Stimulated activated CD4-positive, alpha-beta T cell treated with anti-CD3 and anti-CD28 coated beads, TNF-alpha, amount 100 ng/mL, for 4 hours (primary cell): ENCODE measurements at regions not wholly inside any gene's neighbourhood (a gene's known extent, or its start where the extent isn't known, plus 50 kb on each side); places are given as distances from the start of the nearest gene placed in this dataset.

Source experiments
- DNase-seq, 3 experiments: peaks; one replicate each; pipeline ENCODE4 v3.0.0-alpha.2; 2020; ENCODE audit warnings: low read depth in 3 of 3

- no peak for DNase-seq
Observed at GRCh38 chr6:168884050-168884645, 369.5 kb downstream of the THBS2 start.

- DNase-seq = no peak
Observed at GRCh38 chr6:168883410-168884049, 370.1 kb downstream of the THBS2 start.

DNA sequence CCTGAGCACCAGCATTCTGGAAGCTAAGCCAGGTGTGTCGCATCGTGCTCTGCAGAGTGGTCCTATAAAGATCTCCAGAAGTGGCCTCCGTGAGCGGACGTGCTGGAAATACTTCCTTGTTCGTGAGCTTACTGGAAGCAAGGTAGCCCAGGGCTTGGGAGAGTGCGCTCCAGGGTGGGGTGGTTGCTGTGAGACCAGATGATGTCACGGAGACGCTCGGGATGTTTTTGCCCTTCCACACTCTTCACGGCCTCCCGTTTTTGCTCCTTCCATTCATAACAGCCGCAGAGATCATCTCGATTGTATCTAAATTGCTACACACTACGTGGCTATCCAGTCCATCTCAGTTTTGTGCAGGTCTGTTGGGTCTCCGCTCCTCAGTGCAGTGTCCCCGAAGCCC is 373.4 kb downstream of the THBS2 start:
- no peak for DNase-seq

DNA sequence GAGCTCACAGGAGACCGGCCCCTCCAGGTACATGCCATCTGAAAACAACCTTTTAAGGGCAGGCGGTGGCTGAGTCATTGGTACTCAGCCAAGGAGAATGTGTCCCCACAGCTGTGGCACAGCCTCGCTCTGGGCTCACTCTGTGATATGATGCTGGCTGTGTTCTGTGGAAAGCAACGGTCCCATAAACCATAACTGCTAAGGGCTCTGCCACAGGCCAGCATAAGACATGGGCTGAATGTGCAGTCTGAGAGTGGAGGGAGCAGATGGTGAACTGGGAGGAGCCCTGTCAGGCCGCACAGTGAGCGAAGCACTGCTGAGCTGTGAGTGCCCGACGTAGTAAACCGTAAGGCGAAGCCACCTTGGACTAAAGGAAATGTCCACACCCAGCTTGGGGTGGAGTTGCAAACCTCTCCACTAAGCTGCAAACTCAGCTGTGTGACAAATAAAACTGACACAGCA is 375.8 kb downstream of the THBS2 start:
- no peak for DNase-seq

DNA sequence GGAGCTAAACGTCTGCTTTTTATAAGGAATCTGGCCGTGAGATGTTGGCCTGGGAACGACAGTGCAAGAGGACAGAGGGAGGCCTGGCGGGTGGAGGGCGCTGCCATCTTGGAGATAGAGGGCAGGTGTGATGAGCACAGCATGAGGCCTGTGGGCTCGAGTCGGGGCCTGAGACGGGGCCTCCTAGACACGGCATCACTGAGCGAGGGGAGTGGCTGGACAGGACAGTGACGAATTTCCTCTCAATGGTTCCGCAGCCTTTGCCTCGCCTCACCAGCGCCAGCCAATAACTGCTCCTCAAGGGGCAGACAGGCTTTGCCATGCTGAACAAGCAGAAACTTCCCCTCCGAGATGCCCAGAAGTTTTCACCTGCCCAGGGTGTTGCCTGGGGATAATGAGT is 376.7 kb downstream of the THBS2 start:
- no peak for DNase-seq

GRCh38 chr6:168875811-168876576 is 377.7 kb downstream of the THBS2 start:
- no peak for DNase-seq

GRCh38 chr6:168874637-168875036 is 379.0 kb downstream of the THBS2 start:
- no peak for DNase-seq

- no peak for DNase-seq
Observed at GRCh38 chr6:168873278-168874190, 380.1 kb downstream of the THBS2 start.

- DNase-seq = no peak
Observed at GRCh38 chr6:168871642-168872315, 381.9 kb downstream of the THBS2 start.

DNA sequence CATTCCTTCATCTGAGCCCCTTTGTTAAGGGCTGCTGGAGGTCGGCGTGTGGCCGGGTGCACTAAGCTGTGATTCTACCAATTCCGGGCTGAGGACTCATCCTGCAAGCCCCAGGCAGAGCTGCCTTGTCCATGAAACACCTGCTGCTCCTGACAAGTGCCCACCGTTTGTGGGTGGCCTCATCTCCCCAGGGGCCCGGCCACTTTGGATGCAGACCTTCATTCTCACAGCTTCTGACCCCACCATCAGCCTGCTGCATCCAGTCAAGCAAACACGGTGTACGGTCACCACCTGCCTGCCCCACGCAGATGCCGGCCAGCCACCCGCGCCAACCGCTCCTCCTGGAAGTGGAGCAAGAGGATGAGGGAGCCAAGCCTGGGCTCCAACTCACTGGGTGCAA is 382.7 kb downstream of the THBS2 start:
- DNase-seq = no peak

- no peak for DNase-seq
Observed at GRCh38 chr6:168867247-168868102, 386.2 kb downstream of the THBS2 start.

DNA sequence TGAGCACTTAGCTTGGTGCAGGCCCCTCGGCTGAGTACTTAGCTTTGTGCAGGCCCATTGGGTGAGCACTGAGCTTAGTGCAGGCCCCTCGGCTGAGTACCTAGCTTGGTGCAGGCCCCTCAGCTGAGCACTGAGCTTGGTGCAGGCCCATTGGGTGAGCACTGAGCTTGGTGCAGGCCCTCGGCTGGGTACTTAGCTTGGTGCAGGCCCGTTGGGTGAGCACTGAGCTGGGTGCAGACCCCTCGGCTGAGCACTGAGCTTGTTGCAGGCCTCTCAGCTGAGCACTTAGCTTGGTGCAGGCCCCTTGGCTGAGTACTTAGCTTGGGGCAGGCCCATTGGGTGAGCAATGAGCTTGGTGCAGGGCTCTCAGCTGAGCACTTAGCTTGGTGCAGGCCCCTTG is 387.1 kb downstream of the THBS2 start:
- DNase-seq = no peak

DNA sequence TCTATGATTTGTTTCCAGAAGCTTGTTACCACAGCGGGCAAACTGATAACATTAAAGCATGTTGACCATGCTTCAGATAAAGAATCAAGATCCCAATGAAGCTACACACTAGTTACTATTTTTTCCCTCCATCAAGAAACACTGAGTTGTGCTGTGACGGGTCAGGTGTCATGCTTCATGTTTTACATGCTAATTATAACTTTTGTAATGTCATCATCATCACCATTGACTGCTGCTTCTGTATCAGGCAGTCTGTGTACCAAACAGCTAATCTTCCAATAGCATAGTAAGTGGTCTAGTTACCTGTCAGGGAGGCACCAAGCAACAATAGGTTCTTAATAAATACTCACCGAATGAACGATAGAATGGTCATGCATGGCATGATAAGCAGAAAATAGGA is 388.1 kb downstream of the THBS2 start:
- DNase-seq = no peak

- no peak for DNase-seq
Observed at GRCh38 chr6:168864541-168865460, 388.8 kb downstream of the THBS2 start.

- DNase-seq = no peak
Observed at GRCh38 chr6:168863467-168863866, 390.2 kb downstream of the THBS2 start.

DNA sequence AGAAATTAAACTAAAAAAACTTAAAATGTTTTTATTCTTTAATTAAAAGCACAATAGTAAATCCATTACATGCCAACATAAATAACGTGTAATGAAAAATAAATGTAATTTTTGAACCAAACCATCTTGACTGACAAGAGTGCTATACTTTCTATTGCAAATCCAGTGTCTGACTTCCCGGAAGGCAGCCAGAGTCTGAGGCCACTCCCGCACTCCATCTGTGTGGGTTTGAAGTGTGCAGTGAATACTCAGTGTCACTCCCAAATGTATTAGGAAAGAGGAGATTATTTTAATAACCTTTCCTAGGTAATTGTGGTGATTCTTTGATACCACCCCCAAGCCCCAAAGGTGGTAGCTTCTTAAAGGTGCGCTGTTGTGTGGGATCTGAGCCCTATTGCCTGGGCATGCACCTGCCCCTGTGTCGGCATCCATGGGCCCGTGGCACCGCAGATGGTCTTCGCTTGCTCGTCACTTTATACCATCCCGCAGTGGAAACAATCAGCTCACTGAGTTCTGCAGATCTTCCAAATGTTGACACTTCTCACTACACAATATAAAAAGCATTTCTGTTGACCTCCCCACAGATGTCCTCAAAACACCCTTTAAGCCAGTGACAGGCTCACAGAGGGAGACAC is 391.2 kb downstream of the THBS2 start:
- no peak for DNase-seq

- DNase-seq = no peak
Observed at GRCh38 chr6:168860987-168861386, 392.7 kb downstream of the THBS2 start.

DNA sequence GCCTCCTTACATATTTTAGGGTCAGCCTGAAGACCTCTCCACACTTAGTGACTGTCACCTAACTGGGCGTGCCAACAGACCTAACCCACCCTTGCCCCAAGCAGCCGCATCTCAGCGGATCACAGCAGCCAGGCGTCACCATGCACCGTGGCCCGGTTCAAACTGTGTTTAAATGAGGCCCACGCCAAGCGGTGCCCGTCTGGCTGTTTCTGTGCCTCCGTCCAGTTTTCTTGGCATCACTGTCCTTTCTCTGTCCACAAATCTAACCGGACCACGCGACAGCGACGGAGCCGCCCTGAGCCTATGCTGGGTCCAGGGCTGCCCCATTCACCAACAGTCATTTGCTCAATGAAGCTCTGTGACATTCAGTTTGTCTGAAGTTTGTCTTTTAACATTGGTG is 393.3 kb downstream of the THBS2 start:
- no peak for DNase-seq

GRCh38 chr6:168858926-168859325 is 394.7 kb downstream of the THBS2 start:
- DNase-seq = no peak
